DLD1 (cell line): ENCODE measurements at regions not wholly inside any gene's neighbourhood (a gene's known extent, or its start where the extent isn't known, plus 50 kb on each side); places are given as distances from the start of the nearest gene placed in this dataset.
"Not testable (repeated sequence)": the region's sequence is repeated elsewhere in the genome, so short reads cannot be mapped to it uniquely, and the experiment has no call there.

Source experiments
- in situ Hi-C: cut with HindIII; loops from 2 replicates; pipeline ENCODE4 v1.10.0; 2017; ENCODE audit warnings: low sequenced_read_pairs

- in situ Hi-C loops: no loop called here
These were observed 181.3 kb upstream of the THBS1 start for GRCh38 chr15:39399600-39399999.

GRCh38 chr15:39400002-39400401 lies 180.9 kb upstream of the THBS1 start:
- in situ Hi-C loops: no loop called here

- in situ Hi-C loops: no loop called here
These were observed 179.9 kb upstream of the THBS1 start for GRCh38 chr15:39400821-39401550.

DNA sequence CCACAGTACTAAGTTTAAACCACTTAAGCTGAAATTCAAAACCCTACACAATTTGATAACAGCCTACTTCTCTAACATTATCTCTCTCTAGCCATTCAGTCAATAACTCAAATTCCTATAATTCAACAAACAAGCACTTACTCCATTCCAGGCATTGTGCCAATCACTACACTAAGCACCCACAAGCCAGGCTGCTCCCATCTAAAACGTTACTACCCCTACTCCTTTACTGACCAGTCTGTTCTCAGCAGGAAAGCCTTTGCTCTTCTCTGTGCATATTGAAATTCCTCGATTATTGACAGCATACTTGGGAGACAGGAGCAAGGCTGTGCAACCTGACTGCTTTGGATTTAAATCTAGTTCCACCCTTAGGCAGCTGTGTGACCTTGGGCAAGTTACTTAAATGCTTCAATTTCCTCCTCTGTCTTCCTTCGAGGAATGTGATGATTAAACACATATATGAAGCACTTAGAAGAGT lies 177.2 kb upstream of the THBS1 start:
- in situ Hi-C loops: no loop called here

DNA sequence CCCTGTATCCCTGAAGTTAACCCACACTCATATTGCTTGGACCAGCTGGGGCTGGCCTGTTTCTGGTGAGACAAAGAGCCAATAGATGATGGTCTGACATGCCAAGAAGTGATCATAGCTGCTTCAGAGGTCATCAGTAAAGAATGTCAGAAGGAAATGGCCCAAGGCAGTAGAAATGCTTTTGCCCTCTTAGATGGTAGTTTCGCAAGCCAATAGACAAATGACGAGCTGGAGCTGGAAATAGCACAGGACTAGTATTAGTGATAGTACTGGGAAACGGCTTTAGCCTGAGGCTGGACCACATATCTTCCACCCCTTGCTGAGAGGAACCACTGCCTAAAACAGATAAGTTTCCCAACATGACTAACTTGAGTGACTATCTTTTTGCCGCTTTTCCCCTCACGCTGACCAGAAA lies 176.1 kb upstream of the THBS1 start:
- in situ Hi-C loops: no loop called here

GRCh38 chr15:39406485-39406884 lies 174.4 kb upstream of the THBS1 start:
- in situ Hi-C loops: no loop called here

DNA sequence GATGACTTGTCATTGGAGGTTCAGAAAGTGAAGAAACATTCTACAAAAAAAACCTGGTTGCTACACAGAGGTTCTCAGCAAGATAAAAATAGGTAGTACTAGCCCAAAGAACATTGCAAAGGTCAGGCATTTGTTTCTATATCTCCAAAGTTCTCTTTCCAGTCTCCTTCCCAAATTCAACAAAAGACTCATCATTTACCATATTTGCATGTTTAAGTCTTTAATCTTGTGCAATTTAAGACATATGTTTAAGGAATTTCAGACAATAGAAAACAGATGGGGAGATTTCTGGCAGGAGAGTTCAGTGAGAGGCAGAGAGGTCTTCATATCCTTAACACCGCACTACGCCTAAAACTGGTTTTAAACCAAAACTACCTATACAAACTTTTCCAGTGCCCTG lies 173.8 kb upstream of the THBS1 start:
- in situ Hi-C loops: no loop called here

GRCh38 chr15:39409876-39410530 lies 170.9 kb upstream of the THBS1 start:
- in situ Hi-C loops: no loop called here

- in situ Hi-C loops: no loop called here
These were observed 169.5 kb upstream of the THBS1 start for GRCh38 chr15:39411102-39411989.

DNA sequence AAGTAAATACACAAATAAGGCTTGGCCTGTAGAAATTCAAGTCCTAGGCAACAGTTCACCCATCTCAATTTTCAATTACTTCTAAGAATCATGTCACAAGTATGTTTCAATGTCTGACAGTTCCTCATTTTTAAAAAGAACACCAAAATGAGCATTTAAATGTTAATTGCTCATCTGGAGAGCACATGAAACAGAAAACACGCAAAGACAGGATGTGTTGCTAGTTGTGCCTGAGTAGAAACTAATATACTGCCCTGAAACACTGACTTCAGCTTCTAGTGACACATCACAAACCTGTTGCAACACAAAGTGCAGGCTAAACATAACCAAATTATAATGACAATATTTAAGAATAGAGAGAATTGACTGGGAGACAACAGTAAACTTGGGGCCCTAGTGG lies 167.3 kb upstream of the THBS1 start:
- in situ Hi-C loops: no loop called here

GRCh38 chr15:39414201-39414600 lies 166.7 kb upstream of the THBS1 start:
- in situ Hi-C loops: no loop called here

DNA sequence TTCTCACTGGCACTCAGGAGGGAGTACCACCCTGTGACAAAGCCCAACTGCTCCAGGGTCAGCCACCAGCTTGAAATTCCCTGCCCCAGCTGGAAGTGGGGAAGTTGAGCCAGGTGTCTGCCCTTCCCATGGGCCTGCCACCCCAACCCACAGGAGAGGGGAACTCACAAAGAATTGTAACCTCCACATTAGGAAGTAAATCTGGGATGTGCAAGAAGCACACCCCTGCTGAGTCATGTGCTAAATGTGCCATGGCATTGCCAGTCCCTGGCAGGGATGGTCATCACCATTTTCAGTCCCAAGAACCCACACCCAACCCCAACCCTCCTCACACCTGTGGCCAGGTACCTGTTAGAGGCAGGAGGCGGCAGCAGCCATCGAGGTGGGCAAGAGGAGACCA lies 165.2 kb upstream of the THBS1 start:
- in situ Hi-C loops: no loop called here

DNA sequence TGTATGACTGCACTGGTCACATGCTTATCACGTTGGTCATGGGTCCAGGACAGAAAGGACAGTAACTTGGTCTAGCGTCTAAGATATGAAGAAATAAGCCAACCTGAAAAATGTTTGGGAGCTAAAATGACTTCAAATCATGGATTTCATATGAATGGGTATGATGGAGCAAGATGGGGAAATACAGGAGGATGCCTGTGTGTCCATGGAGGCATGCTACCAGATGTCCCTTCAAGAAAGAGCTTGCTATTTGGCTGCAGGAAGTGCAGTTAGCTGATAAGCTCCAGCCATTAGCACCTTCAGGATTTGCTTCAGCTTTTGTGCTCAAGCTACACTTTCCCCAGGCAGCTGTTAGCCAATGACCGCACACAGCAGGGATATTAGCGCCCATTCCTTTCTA lies 164.6 kb upstream of the THBS1 start:
- in situ Hi-C loops: no loop called here

- in situ Hi-C loops: no loop called here
These were observed 163.3 kb upstream of the THBS1 start for GRCh38 chr15:39417366-39418134.

DNA sequence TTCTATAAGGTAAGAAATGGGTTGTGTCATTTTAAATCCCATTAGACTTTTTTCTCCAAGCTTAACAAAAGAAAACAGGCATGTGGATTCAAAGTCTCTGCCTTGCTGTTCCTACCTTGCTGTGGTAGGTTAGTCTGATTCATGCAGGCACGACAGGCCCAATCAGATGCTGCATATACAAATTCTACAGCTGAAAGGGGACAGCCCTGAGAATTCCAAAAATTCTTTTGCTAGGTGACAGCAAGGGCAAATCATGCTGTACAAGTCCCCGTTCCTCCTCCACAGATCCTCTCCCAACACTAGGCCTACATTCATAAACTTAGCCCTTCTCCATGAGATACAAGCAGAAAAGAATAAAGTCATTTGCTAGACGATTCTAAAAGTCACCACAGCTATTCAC lies 161.2 kb upstream of the THBS1 start:
- in situ Hi-C loops: no loop called here

GRCh38 chr15:39420123-39420852 lies 160.6 kb upstream of the THBS1 start:
- in situ Hi-C loops: not testable (repeated sequence)

DNA sequence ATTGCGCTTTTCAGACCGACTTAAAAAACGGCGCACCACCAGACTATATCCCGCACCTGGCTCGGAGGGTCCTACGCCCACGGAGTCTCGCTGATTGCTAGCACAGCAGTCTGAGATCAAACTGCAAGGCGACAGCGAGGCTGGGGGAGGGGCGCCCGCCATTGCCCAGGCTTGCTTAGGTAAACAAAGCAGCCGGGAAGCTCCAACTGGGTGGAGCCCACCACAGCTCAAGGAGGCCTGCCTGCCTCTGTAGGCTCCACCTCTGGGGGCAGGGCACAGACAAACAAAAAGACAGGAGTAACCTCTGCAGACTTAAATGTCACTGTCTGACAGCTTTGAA lies 160.1 kb upstream of the THBS1 start:
- in situ Hi-C loops: not testable (repeated sequence)

- in situ Hi-C loops: no loop called here
These were observed 154.0 kb upstream of the THBS1 start for GRCh38 chr15:39426552-39427532.

DNA sequence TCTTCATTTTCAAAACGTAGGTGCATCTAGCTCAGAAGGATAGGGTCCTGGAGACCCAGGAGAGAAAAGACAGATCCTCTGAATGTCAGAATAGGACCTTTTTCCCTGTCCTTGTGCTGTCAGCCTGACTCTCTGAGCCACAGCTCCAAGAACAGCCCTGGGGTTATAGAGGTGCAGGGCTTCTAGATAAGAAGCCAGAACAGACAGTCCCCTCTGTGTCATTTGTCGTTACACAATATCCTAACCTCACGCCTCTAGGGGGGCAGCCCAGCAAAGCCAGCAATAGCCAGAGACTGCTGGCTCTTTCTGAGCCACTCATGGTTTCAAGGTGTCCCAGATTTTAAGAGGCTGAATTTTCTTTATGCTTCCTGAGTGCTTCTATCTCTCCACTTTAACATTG lies 153.2 kb upstream of the THBS1 start:
- in situ Hi-C loops: no loop called here
